H1 (cell line): ENCODE measurements at regions not wholly inside any gene's neighbourhood (a gene's known extent, or its start where the extent isn't known, plus 50 kb on each side); places are given as distances from the start of the nearest gene placed in this dataset.

Source experiments
- CHD1 ChIP-seq: IDR thresholded peaks from 2 replicates; pipeline ENCODE4 v1.6.1; 2012; ENCODE audit warnings: low read depth, low read length, improper control_type of control experiment
- EGR1 ChIP-seq: IDR thresholded peaks from 2 replicates; pipeline ENCODE4 v1.6.1; 2011; ENCODE audit warnings: low read depth, low read length, borderline replicate concordance
- EZH2 ChIP-seq: fragments of 200-600 bp; sonication (generic); IDR thresholded peaks from 2 replicates; pipeline ENCODE4 v1.7.1; 2012; ENCODE audit warnings: low read depth, mild to moderate bottlenecking, moderate library complexity, low read length, inconsistent platforms; ENCODE audit not compliant: severe bottlenecking
- HDAC2 ChIP-seq, 2 experiments: fragments of 300-600 bp in 1 of 2; sonication (generic) in 1 of 2; IDR thresholded peaks; 2 replicates each; pipeline ENCODE4 v1.6.1; 2011 to 2012; ENCODE audit warnings: low read depth in 2 of 2, low read length in 2 of 2, mild to moderate bottlenecking in 2 of 2, moderate library complexity in 2 of 2, borderline replicate concordance in 1 of 2, inconsistent platforms in 1 of 2
- JUN ChIP-seq: IDR thresholded peaks from 2 replicates; pipeline ENCODE4 v1.6.1; 2011; ENCODE audit warnings: low read depth, mild to moderate bottlenecking, improper control_type of control experiment, low read length
- POLR2A ChIP-seq, 2 experiments: IDR thresholded peaks; 1 replicate in 1 of 2; 2 replicates in 1 of 2; pipeline ENCODE4 v1.6.1; 2011; ENCODE audit warnings: low read depth in 2 of 2, low read length in 2 of 2, mild to moderate bottlenecking in 2 of 2; ENCODE audit errors: control extremely low read depth in 1 of 2
- POLR2AphosphoS5 ChIP-seq: IDR thresholded peaks from 2 replicates; pipeline ENCODE4 v1.6.1; 2011; ENCODE audit warnings: low read depth, low read length
- RAD21 ChIP-seq, 2 experiments: IDR thresholded peaks in 1 of 2; conservative IDR thresholded peaks in 1 of 2; 2 replicates each; pipeline ENCODE4 v1.6.1; 2011; ENCODE audit warnings: low read depth in 2 of 2, low read length in 2 of 2, improper control_type of control experiment in 1 of 2, inconsistent platforms in 1 of 2, mild to moderate bottlenecking in 1 of 2, moderate library complexity in 1 of 2
- TAF1 ChIP-seq: IDR thresholded peaks from 2 replicates; pipeline ENCODE4 v1.6.1; 2011; ENCODE audit warnings: mild to moderate bottlenecking, low read depth, low read length
- TBP ChIP-seq: IDR thresholded peaks from 2 replicates; pipeline ENCODE4 v1.6.1; 2011; ENCODE audit warnings: low read depth, low read length, improper control_type of control experiment
- TCF12 ChIP-seq: IDR thresholded peaks from 2 replicates; pipeline ENCODE4 v1.6.1; 2011; ENCODE audit warnings: low read depth, mild to moderate bottlenecking, low read length
- TF ChIP-seq, protein P1 (sequence below): IDR thresholded peaks from 2 replicates; pipeline ENCODE4 v1.6.1; 2012; ENCODE audit warnings: low read length, inconsistent platforms
- TF ChIP-seq, protein P2 (sequence below), 3 experiments: IDR thresholded peaks; 1 replicate in 2 of 3; 2 replicates in 1 of 3; pipeline versions ENCODE4 v1.5.1 to v1.6.1; 2011; ENCODE audit warnings: low read length in 3 of 3, mild to moderate bottlenecking in 3 of 3, inconsistent platforms in 2 of 3, low read depth in 1 of 3, moderate library complexity in 1 of 3; ENCODE audit not compliant: insufficient read depth in 1 of 3; ENCODE audit errors: control extremely low read depth in 1 of 3

DNA sequence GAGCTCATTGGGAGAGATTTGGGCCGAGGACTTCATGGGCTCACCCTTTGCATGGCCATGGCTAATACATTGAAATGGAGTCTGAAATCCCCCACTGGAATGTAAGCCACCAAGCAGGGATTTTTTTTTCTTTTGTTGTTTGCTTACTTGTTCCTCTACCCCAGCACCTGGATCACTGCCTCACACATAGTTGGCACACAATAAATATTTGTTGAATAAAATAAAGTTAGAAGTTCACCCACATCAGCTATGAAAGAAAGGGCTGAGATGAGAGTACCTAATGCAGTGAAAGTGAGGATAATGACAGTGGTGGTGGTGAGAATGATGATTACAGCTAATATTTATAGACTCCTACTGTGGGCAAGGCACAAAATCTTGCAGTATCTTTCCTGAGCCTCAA, 98.1 kb upstream of the ANXA1 start:
- TF ChIP-seq, protein P1, sequence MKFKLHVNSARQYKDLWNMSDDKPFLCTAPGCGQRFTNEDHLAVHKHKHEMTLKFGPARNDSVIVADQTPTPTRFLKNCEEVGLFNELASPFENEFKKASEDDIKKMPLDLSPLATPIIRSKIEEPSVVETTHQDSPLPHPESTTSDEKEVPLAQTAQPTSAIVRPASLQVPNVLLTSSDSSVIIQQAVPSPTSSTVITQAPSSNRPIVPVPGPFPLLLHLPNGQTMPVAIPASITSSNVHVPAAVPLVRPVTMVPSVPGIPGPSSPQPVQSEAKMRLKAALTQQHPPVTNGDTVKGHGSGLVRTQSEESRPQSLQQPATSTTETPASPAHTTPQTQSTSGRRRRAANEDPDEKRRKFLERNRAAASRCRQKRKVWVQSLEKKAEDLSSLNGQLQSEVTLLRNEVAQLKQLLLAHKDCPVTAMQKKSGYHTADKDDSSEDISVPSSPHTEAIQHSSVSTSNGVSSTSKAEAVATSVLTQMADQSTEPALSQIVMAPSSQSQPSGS = no peak
- no peak for TF ChIP-seq TCF12
- no peak for TF ChIP-seq POLR2AphosphoS5
- no peak for TF ChIP-seq POLR2A (IDR thresholded peaks at IDR 0.05; ENCODE audit: control extremely low read depth in 1 of 2, low read depth in 2 of 2, low read length in 2 of 2)
- no peak for TF ChIP-seq RAD21 (IDR thresholded peaks at IDR 0.05 in 1 of 2, conservative IDR thresholded peaks at IDR 0.05 in 1 of 2; ENCODE audit: low read depth in 2 of 2, low read length in 2 of 2)
- no peak for TF ChIP-seq HDAC2 (IDR thresholded peaks at IDR 0.05; ENCODE audit: borderline replicate concordance in 1 of 2, low read depth in 2 of 2, low read length in 2 of 2)
- TF ChIP-seq, protein P2, sequence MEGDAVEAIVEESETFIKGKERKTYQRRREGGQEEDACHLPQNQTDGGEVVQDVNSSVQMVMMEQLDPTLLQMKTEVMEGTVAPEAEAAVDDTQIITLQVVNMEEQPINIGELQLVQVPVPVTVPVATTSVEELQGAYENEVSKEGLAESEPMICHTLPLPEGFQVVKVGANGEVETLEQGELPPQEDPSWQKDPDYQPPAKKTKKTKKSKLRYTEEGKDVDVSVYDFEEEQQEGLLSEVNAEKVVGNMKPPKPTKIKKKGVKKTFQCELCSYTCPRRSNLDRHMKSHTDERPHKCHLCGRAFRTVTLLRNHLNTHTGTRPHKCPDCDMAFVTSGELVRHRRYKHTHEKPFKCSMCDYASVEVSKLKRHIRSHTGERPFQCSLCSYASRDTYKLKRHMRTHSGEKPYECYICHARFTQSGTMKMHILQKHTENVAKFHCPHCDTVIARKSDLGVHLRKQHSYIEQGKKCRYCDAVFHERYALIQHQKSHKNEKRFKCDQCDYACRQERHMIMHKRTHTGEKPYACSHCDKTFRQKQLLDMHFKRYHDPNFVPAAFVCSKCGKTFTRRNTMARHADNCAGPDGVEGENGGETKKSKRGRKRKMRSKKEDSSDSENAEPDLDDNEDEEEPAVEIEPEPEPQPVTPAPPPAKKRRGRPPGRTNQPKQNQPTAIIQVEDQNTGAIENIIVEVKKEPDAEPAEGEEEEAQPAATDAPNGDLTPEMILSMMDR (IDR thresholded peaks at IDR 0.05; ENCODE audit: control extremely low read depth in 1 of 3, insufficient read depth in 1 of 3, low read depth in 1 of 3, low read length in 3 of 3) = no peak
- no peak for TF ChIP-seq JUN
- no peak for TF ChIP-seq EZH2
- no peak for TF ChIP-seq EGR1
- TF ChIP-seq TBP = no peak
- no peak for TF ChIP-seq TAF1
- TF ChIP-seq CHD1 = no peak
